Middle frontal gyrus (tissue), 1 donor: ENCODE measurements at regions not wholly inside any gene's neighbourhood (a gene's known extent, or its start where the extent isn't known, plus 50 kb on each side); places are given as distances from the start of the nearest gene placed in this dataset.

ENCODE experiments used
- DNase-seq: peaks from one replicate; pipeline ENCODE4 v3.0.0-alpha.2; 2015; ENCODE audit warnings: low spot score; ENCODE audit errors: extremely low spot score

DNA sequence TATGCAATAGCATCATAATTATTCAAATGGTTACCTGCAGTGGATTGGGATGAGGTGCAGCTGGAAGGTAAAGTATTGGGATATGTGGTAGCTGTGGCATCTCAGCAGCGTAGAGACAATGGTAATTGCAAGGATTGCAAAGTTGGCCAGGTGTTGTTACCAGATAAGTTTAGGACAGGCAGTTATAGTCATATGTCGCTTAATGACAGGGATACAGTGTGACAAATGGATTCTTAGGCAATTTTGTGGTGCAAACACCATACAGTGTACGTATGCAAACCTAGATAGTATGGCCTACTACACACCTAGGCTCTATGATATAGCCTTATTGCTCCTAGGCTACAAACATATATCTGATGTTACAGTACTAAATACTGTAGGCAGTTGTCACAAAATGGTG, 163.5 kb upstream of the LYZL2 start:
- no peak for DNase-seq

DNA sequence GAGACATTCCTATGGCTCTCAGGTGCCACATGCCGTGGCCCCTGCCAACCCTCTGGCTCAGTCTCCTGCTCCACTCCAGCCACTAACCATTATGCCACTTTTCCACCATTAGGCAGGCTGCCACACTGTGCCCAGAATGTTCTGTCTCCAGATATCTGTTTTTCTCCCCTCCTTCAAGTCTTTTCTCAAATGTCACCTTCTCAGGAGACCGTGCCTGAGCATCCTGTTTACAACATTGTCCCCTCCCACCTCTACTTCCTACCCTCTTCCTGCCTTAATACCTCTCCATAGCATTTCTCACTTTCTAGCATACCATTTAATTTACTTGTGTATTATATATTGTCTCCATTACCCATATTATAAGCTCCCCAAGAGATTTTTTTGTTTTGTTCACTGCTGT, 162.5 kb upstream of the LYZL2 start:
- DNase-seq, result no peak

DNA sequence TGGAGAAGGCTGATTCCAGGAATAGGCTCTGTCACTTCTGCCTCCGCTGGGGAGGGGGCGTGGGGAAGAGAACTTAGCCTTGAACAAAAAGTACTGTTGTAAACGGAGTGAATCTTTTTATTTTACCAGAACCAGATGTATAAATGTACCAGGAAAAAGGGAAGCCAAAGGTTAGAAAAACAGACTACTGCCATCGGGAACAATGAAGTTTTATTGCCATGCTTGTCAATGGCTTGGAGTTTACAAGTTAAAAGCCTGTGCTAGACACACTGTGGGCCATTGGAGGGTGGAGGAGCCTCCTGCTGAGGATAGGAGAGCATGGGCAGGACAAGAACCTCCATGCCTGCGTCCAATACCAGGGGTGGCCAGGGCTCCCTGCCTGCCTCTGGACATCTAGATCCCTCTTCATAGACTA, 161.7 kb upstream of the LYZL2 start:
- DNase-seq, result no peak

DNA sequence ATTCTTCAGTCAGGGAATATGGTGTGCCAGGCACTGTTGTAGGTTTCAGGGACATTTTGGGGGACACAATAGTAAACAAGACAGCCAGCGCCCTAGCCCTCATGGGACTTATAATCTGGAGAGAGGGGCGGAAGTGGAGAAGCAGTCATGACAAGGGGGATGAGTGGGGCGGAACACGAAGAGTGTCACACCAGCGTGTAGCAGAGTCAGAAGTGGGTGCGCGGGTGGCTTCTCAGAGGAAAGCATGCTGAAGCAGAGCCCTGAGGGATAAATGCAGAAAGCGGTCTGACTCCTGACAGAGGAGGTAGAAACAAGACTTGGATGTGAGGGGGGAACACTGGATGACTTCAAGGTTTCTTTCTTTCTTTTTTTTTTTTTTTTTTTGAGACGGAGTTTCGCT, 160.3 kb upstream of the LYZL2 start:
- no peak for DNase-seq

DNA sequence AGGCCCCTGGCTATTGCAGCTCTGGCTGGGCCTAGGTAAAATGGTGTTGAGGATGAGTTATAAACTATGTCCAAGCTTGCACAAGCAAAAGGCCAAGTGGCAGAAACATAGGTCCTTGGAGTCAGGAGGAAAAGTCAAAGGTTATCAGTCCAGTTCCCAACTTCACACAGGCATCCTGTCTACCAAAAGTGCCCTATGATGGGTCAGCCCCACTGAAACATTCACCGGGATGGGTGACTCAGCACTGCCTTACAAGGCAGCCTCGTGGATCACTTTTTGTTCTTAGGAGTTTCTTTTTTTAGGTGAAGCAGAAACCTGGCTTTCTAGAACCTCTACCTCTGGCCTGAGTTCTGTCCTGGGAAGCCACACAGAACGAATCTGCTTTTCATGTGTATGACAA, 158.8 kb upstream of the LYZL2 start:
- no peak for DNase-seq

DNA sequence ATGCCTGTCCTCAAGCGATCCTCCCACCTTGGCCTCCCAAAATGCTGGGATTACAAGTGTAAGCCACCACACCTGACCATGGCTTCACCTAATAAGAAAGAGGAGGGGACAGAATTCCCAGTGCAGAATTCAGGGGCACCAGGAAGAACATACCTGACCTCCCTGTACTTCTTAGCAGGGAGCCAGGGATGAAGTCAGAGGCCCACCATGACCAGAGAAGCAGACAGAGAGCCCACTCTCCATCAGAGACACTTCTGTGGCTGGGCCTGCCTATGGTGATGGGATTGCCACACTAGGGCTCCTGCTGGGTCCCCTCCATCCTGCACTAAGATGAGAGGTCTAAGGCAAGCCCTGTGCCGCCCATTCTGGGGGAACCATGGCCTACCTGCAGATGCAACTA, 157.4 kb upstream of the LYZL2 start:
- DNase-seq, result no peak

DNA sequence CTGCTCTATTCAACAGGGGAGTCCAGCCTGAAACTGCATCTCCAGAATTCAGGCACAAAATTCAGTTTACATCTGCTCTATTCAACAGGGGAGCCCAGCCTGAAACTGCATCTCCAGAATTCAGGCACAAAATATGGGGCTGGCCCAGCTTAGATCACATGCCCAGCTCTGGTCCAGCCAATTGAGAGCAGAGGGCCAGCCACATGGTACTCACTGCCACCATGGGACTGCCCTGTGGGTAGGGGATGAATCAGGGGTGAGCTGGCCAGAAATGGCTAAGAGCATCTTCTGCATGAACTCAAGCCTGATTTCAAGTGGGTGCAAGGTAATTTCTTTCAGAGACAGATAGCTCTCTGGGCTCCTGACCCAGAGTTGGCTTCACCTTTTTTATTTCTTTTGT, 156.6 kb upstream of the LYZL2 start:
- DNase-seq, result no peak

DNA sequence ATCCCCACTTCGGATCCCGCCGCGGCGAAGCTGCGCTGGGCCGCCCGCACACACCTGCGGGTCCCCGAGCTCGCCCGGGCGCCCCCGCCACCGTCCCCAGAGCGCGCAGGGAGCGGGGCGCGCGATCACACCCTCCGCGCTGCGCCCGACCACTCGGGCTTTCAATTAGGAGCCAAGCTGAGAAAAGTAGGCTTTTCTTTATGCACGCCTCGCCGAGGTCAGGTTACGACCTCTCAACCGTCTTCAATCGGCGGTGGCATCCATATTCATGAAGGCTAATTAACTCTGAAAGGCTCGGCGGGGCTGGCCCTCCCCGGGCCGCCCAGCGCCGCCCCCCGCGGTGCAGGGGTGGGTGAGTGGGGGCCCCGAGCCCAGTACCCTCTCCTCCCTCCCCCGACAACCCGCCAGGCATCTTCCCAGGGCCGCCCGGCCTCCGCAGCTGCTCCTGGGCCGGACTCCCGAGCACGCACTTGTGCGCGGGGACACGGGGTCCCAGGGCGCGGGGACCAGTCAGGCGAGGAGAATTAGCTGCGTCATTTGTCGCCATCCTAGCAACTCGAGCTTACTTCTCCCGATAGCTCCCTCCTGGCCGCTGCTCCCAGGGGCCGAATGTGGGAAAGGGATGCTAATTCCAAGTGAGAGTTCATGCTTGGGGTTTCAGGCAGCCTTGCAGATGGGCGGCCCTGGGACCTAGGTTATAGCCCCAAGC, 155.5 kb upstream of the LYZL2 start:
- DNase-seq, result peak; percentile 89

DNA sequence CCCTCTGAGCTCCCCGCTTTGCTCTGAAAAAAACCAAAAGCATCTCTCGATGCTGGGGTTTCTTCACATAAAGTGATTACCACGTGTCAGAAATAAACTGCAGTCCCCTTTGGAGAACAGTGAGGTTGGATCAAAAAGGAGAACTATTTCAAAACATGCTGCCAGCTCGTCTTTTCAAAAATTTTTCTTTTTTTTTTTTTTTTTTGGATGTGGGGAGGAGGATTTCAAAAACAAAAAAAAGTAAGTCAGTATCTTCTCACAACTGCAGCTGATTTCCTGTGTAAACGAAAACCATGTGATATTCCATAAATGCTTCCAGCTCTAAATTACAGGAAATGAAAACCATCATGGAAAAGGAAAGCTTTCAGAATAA, 155.0 kb upstream of the LYZL2 start:
- no peak for DNase-seq

DNA sequence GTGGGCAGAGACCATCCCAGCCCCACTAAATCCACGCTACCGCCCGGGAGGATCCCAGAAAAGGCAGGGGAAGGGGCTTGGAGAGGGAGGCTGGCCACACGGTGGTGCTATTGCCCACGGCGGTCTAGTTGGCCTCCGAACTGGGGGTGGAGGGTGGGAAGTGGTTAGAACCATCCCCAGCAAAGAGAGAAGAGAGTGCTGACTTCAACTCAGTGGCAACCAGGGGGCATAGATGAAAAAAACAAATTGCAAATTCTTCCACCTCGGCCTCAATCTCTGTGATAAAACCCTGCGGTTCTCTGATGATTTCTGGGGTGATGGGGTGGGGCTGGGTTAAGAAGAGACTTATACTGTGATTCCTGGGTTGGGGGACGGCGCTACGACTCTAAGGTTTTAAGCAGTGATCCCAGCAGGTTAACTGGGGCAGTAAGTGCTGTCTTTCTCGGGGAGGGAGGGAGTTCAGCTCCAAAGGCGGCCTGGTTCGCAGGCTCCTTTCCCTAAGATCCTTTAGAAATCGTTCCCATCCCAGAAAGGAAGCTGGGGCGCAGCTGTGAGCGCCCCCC, 154.5 kb upstream of the LYZL2 start:
- DNase-seq, result peak; percentile 88

DNA sequence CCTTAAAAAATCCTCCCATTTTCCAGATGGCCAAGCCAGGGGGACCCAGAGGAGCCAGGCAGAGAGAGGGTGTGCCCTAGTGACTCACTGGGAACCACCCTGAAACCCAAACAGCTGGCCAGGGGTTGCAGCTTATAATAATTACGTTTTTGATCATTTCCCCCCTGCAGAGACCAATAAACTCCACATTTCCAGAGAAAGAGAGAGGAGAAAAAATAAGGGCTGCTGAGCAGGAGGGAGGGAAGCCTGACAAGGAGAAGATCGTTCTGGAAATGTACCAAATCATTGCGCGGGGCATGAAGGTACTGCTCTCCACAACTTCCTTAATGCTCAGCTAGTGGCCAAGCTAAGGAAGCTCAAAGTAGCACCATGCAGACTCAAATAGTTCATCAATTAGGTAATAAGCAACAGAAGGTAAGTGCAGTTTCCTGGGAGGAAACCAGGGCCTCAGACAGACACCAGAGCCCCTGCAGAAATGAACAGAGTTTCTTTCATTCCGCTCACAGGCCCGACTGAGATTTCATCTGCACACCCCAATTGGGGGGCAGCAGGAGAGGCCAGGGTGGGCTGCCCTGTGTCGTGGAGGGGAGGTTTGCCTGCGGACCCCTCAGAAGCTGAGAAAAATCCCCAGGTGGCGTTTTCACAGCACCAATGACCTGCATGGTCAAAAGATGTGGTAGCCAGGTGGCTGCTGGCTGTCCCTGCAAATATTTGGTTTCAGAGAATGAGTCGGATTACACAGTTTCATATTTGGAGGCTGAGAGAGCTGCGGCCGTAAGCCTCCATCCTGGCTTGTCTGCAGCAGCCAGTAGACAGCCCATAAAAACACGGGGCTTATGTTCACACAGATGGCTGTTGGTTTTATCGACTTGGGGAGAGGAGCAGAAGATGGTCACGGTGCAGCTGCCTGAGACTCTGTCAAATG, 153.2 kb upstream of the LYZL2 start:
- DNase-seq, result no peak

DNA sequence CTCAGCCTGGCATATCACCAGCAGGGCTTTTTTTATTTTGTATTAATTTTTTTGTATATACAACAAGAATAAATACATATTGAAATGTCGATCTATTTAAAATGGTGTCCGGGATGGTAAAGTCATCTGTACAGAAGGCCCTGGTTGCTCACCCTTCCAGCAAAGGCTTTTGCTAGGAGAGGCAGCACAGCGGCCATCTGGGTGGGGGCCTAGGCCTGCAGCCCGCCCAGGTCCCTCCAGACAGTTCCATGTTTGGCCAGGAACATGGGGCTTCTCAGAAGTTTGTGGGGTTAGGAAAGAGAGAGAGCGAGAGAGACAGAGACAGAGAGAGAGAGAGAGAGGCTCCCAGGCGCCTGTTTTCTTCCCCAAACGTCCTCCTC, 152.6 kb upstream of the LYZL2 start:
- DNase-seq, result no peak

DNA sequence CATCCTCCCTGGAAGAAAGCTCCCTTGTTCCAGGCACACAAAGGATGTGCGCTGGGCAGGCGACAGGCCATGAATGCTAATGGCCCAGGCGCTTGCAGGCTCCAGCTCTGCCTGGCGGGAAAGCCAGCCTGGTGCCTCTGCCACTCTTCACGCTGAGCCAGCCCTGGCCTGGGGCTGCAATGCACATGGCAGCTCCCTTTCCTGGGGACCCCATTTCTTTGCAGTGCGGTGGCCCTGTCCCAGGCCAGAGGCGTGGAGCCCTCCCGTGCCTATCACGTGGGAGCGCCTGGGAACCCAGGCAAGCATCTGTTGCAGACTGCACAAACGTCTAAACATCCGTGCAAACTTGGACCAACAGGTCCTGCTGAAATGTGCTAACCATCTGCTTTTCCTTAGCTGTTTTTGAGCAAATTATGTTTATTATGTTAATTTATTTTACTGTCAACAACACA, 152.1 kb upstream of the LYZL2 start:
- peak; percentile 81 for DNase-seq

DNA sequence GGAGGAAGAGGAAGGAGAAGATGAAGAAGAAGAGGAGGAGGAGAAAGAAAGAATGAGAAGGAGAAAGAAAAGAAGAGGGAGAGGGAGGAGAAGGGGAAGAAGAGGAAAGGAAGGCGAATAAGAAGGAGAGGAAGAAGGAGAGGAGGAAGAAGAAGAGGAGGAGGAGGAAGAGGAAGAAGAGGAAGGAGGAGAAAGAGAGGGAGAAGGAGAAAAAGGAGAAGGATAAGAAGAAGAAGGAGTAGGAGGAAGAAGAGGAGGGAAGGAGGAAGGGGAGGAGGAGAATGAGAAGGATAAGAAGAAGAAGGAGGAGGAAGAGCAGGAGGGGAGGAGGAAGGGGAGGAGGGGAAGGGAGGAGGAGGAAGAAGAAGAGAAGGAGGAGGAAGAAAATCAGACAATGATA, 149.2 kb upstream of the LYZL2 start:
- DNase-seq, result no peak

DNA sequence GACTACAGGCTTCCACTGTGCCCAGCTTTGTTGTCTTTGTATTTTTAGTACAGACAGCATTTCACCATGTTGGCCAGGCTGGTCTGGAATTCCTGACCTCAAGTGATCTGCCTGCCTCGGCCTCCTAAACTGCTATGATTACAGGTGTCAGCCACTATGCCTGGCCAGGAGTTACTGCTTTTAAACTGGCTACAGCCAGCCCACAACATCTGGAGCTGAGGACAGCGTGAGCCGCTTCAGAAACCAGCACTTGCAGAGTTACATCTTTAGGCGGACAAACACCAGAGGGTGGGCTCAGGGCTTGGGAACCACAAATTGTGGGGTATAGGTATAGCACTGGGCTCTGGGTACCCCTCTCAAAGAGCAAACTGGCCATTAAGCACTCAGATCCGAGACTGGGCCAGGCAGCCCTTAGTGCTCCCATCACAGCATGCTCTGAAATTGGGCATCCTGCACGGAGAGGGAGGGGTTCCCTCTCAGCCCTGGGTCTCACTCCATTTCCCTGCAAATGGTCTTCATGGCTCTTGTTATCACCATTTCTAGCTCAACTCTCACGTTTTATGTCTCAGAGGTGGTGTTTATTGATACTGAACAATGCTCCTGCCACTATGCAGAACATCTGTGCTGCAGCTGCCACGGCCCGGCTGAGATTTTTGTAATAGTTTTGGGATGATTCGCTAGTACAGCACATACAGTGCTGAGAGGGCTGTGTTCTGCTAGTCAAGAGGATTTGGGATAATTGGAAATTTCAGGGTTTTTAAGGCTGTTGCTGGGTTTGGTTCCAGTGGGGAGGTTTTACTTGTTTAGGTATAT, 146.4 kb upstream of the LYZL2 start:
- no peak for DNase-seq

DNA sequence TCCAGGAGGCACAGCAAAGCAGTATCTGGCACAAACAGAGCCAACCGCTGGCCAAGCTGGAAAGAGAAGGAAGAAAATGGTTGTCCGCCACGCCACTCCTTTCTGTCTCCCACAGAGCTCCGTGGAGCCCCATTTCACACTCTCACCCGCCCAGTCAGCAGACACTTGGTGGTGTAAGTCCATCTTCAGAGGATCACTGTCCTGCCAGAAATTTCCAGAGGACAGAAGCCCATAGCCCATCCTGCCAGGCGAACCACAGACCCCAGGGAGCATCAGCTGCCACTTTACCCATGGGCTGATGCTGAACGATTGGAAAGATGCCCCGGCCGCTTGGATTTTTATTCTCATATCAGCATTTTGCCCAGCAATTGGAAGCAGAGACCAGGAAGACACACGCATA, 144.7 kb upstream of the LYZL2 start:
- no peak for DNase-seq

DNA sequence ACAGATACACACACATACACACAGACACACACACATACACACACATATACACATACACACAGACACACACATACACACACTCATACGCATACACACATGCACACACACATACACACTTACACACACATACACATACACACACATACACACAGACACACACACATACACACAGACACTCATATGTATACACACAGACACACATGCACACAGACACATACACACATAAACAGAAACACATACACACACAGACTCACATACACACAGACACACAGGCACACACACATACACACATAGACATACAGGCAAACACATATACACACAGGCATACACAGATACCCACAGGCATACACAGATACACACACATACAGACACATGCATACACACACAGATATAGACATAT, 143.9 kb upstream of the LYZL2 start:
- DNase-seq, result no peak

DNA sequence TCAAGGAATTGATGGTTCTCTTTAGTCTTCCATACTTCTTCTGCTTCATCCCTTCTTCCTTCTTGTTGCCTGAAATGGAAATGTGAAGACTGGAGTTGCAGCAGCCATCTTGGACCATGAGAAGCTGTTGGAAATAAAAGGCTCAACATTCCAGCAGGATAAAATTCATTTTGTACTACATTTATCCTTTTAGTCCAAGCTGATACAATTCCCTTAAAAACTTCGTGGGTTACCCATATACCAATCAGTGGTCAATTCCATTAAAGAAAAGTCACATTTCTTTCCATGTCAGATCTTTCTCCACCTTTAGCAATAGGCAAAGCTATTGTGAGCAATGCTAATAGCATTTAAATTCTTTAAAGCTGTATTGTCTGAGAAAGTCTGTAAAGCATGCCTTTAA, 141.3 kb upstream of the LYZL2 start:
- DNase-seq, result no peak

DNA sequence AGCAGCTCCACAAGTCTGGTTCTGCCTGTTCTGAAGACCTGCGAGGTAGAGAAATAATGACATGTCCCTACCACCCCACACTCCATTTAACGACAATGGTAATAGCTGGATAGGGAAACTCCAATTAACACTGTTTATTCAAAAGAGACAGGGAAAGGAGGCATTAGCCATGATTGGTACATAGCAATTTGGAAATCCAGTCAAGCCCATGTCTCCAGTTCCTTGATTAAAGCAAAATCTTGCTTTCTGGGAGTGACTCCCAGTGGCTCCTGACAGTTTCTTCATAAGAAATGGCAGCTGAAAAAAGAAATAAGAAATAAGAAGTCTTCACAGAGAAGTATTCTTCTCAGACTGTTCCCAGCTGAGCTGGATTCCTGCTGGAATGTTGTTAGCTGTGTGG, 140.7 kb upstream of the LYZL2 start:
- DNase-seq, result no peak

DNA sequence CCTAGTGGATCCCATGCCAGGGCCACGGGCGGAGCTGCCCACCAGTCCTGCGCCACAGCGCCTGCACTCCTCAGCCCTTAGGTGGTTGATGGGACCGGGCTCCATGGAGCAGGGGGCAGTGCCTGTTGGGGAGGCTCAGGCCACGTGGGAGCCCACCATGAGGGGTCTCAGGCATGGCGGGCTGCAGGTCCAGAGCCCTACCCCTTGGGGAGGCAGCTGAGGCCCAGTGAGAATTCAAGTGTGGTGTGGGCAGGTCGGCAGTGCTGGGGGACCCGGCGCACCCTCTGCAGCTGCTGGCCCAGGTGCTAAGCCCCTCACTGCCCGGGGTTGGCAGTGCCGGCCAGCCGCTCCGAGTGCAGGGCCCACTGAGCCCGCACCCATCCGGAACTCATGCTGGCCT, 139.8 kb upstream of the LYZL2 start:
- DNase-seq, result no peak

DNA sequence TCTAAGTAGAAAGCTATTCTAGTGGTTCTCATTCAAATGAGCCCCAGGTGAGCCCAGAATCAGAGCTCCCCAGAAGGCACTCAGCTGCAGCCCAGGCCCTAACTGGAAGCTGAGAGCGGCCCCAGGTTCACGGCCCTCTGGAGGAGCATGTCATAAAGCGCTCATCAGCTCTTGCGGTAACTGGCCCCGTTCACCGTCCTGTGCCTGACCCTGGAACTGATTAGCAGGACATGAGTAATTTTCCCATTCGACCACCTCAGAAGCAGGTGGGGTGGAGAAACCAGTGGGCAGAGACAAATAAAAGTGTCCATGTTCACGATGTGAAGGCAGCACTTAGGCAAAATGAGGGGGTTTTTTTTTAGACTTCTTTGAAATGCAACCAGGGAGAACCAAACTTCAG, 136.1 kb upstream of the LYZL2 start:
- no peak for DNase-seq
